ENCODE measurements at regions not wholly inside any gene's neighbourhood (a gene's known extent, or its start where the extent isn't known, plus 50 kb on each side); places are given as distances from the start of the nearest gene placed in this dataset.

- Histone ChIP-seq H3K27ac (no peak overlapping the region), H3K9me3 (no peaks in the 10 kb centered on the region), H3K27me3 (no peaks in the 10 kb centered on the region), H3K36me3 (no peaks in the 10 kb centered on the region), H3K4me1 (no peaks in the 10 kb centered on the region), H3K4me3 (no peak overlapping the region)
- TF ChIP-seq POLR2A (IDR thresholded peaks at IDR 0.05) (no peak), CTCF (IDR thresholded peaks at IDR 0.05) (no peak)
- no peak for DNase-seq
Measured at GRCh38 chr14:96617635-96618034, 115.5 kb downstream of the PAPOLA start.

DNA sequence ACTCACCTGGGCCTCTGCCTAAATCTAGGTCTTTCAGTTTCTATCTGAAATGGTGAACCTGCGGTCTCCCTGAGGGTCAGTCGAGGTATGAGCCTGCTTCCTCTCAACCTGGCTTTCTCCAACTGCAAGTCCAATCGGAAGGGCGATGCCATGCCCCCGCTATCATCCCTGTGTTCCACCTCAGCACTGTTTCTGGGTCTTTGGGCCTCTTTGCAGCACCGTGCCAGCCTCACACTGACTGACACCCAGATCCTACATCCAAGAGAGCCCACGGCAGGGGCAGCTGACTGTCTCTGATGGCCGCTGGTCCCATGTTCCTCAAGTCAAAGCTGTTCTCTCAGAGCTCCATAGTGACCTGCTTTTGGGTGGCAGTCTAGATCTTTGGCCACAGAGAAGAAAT is 120.7 kb downstream of the PAPOLA start:
- TF ChIP-seq POLR2A (IDR thresholded peaks at IDR 0.05) (no peak), CTCF (IDR thresholded peaks at IDR 0.05) (no peak)
- no peaks in the 10 kb centered on the region for H3K27me3 ChIP-seq
- H3K4me1 ChIP-seq, result no peaks in the 10 kb centered on the region
- H3K27ac ChIP-seq, result no peak overlapping the region
- H3K9me3 ChIP-seq, result no peaks in the 10 kb centered on the region
- H3K4me3 ChIP-seq, result no peak overlapping the region
- H3K36me3 ChIP-seq, result no peaks in the 10 kb centered on the region
- DNase-seq, result peak in 2 of 3 donors; percentile 13 to 24

DNA sequence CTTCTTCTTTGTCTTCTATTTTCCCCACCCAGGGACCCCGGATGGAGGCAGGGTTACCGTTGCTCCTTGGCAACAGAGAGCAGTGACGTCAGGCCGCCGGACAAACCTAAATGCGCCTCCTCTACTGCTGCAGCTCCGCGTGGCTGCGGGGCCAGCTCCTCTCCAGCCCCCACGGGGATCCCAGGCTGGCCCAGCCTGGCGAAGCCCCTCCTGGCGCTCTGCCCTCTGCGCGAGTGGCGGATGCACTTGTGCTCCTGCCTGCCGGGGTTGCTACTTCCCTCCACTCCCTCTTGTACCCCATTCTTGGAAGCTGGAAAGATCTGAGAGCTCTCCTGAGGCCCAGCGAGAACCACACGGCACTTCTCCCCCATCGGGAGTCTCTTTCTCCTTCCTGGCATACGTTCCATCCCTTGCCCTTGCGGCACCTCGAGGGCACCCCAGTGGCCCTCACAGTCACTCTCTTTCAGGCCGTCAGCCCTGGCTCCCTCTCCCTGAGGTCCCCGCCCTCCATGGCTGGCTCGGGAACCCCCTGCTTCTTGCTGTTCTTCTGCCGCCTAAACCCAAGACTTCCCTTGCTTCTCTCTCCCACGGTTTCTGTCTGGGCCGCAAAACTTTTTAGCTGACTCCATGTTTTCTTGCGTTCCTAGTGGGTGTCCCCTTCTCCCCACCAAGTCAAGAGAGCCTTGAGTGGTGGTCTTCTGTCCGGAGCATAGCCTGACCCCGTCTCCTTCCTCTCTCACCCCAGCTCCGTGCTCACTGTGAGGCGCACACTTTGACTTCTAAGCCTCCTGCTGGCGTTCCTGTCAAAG is 121.7 kb downstream of the PAPOLA start:
- Histone ChIP-seq H3K36me3 (no peaks in the 10 kb centered on the region), H3K4me3 (no peak overlapping the region), H3K9me3 (no peaks in the 10 kb centered on the region), H3K27me3 (no peaks in the 10 kb centered on the region), H3K27ac (no peak overlapping the region), H3K4me1 (no peaks in the 10 kb centered on the region)
- no peak for TF ChIP-seq POLR2A (IDR thresholded peaks at IDR 0.05)
- no peak for TF ChIP-seq CTCF (IDR thresholded peaks at IDR 0.05)
- DNase-seq, result peak in 1 of 3 donors; percentile 44

GRCh38 chr14:96624661-96625425 is 122.7 kb downstream of the PAPOLA start:
- Histone ChIP-seq H3K9me3 (no peaks in the 10 kb centered on the region), H3K4me3 (no peak overlapping the region), H3K4me1 (no peaks in the 10 kb centered on the region), H3K27me3 (no peaks in the 10 kb centered on the region), H3K36me3 (no peaks in the 10 kb centered on the region), H3K27ac (no peak overlapping the region)
- TF ChIP-seq POLR2A (IDR thresholded peaks at IDR 0.05) (no peak), CTCF (IDR thresholded peaks at IDR 0.05) (no peak)
- peak in 1 of 3 donors; percentile 30 for DNase-seq

DNA sequence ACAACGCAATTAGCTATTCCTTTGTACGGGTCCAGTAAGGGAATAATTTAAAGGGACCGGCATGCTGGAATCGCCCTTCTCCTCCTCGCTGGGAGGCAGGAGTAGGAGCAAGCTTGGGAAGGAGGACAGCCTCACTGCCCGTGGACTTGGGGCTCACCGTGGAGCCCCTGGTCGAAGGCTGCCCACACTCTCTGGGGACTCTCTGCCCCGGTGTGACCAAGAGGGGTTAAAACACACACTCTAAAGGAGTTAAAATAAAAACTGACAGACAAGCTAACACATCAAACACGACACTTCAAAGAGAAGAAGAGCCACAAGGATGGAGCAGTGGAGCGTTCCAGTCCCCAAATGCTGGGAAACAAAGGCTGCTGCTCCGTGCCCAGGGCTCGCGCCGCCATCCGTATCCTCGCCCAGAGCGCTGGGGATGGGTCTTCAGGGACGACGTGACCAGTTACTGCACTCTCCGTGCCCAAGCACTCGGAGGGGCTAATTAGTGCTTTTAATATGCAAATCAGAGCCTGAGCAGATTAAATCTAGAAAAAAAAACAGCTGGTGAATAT is 123.3 kb downstream of the PAPOLA start:
- TF ChIP-seq CTCF (IDR thresholded peaks at IDR 0.05) (no peak), POLR2A (IDR thresholded peaks at IDR 0.05) (no peak)
- no peaks in the 10 kb centered on the region for H3K9me3 ChIP-seq
- no peaks in the 10 kb centered on the region for H3K4me1 ChIP-seq
- no peak overlapping the region for H3K4me3 ChIP-seq
- H3K27me3 ChIP-seq, result no peaks in the 10 kb centered on the region
- DNase-seq, result peak in 1 of 3 donors; percentile 16
- H3K27ac ChIP-seq, result no peak overlapping the region
- H3K36me3 ChIP-seq, result no peaks in the 10 kb centered on the region
